ENCODE measurements at regions not wholly inside any gene's neighbourhood (a gene's known extent, or its start where the extent isn't known, plus 50 kb on each side); places are given as distances from the start of the nearest gene placed in this dataset.
A peak's percentile ranks its signal among the peaks of the same experiment; 100 is the strongest.

DNA sequence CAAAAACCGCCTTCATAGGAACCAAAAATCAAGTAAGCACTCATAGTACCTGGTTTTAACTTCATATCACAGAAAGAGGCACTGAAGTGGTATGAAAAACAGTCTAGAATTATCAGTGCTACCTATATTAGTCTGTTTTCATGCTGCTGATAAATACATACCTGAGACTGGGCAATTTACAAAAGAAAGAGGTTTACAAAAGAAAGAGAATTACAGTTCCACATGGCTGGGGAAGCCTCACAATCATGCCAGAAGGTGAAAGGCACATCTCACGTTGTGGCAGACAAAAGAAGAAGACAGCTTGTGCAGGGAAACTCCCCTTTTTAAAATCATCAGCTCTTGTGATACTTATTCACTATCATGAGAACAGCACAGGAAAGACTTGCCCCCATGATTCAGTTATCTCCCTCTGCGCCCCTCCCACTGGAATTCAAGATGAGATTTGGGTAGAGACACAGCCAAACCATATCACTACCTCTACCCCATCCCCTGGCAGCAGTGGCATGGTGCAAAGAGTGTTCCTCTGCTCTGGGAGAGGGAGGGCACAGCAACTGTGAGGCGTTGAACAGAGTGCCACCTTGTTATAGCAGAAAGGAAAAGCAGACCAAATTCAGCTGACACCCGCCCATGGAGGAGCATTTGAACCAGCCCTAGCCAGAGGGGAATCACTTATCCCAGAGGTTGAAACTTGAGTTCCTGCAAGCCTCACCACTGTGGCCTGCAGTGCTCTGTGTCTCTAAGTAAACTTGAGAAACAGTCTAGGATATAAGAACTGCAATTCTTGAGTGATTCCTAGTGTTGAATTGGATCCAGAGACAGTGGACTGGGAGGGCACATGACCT lies 61.9 kb upstream of the PTPRZ1 start:
- DNase-seq = no peak

DNA sequence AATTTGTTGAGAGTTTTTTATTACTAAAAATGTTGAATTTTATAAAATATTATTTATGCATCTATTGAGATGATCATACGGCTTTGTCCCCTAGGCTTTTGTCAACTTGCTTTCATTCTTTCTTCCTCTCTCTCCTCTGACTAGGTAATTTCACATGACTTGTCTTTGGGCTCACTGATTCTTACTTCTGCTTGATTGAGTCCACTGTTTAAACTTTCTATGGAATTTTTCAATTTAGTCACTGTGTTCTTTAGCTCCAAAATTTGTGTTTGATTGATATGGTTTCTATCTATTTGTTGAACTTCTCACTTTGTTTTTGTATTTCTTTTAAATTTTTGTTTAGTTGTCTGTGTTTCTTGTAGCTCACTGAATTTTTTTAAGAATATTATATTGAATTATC lies 65.9 kb upstream of the PTPRZ1 start:
- no peak for DNase-seq

- DNase-seq = no peak
Measured at GRCh38 chr7:121803039-121803438, 69.9 kb upstream of the PTPRZ1 start.

- no peak for DNase-seq
Measured at GRCh38 chr7:121800916-121801675, 71.9 kb upstream of the PTPRZ1 start.

DNA sequence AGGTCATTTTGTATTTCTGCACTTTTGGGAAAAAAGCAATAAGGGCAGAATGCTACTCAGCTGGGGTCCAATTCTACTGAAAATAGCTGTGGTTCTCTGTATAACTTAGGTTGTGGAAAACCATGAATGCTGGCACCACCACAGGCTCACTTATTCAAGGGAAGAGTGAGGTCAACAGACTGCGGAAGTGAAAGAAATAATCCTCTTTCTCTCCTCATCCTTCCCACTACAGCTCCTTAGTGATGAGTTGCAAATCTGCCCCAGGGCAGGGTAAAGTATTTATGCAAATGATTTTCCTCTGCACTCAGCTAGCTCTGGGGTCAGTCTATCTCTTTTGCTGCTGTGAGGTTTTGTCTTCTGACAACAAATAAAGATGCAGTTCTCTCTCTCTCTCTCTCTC lies 74.1 kb upstream of the PTPRZ1 start:
- DNase-seq = no peak

DNA sequence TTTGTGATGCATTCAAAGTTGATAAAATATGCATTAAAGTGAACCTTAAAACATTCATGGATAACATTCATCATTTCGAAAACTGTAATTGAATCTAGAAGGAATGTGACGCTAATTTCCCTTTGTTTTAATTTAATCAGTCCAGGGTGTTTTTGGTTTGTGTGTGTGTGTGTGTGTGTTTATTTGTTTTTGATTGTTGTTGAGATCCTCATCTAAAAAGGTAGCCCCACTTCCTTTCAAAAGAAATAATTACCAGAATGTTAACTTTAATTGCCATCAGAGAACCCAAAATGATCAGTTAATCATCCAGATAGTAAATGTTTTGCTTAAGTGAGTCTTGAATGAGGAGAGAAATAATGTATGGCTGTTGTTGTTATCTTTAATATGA lies 74.5 kb upstream of the PTPRZ1 start:
- DNase-seq = no peak

GRCh38 chr7:121797657-121798452 lies 75.1 kb upstream of the PTPRZ1 start:
- DNase-seq = no peak

DNA sequence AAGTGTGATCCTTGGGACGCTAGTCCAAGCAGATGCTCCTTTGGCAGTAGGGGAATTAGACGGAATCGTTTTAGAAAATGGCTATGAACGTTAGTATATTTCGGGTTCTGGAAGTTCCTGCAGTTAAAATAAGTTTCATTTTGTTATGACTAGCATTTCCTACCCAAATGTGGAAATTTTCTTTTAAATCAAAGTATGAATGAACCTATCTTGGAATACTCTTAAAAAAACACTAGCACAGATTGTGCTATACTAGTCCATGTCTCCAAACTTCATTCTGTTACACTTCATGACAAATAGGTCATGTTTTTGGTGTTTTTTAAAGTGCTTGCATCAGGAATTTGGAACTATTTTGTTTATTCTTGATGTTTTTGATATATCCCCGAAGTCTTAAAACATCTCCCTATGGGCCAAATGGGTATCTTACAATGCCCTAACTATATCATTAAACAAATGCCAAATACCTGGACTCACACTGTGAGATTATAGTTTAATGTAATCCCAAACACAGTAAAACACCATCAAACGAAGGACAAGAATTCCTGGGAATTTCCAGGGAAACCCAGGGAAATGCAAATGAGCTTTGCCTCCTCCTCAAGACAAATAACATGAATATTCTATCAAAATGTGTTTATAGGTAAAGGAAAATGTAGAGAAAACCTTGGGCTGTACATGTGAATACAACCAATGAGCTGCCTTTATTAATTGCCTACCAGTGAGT lies 75.9 kb upstream of the PTPRZ1 start:
- DNase-seq = no peak

GRCh38 chr7:121796381-121796780 lies 76.6 kb upstream of the PTPRZ1 start:
- DNase-seq = no peak

- DNase-seq = no peak
Measured at GRCh38 chr7:121795736-121796135, 77.2 kb upstream of the PTPRZ1 start.

DNA sequence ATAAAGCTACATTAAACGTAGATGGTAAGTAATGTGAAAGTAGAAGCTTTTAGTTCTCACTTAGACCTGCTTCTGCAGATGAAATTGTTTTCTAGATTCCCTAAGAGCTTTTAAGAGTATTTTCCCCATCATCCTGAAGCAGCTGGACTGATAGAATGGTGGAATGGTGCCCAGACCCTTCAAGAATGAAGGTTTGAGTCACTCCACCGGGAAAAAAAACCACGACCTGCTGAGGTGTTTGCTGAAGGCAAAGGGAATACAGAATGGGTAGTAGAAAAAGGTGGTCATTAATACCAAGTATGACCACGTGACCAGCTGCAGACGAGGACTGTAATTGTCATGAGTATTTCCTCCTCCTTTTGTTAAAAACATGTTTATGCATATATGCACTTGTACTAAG lies 79.2 kb upstream of the PTPRZ1 start:
- no peak for DNase-seq

DNA sequence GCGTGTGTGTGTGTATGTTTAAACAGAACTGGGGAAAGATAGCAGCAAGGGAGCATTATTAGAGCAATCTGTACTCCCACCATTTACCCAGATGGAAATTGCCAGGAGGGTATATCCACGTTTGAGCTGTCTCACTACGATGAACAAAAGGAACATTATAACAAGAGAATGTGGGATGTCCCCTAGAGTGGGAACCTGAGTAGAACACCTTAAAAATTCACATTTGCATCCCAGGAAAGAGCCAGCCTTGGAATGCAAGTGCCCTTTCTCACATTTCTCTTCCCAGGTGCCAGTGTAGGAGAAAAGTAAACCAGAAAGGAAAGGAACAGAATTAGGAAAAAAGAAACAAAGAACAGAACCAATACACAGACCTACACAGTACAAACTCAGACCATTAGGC lies 95.3 kb upstream of the PTPRZ1 start:
- no peak for DNase-seq

DNA sequence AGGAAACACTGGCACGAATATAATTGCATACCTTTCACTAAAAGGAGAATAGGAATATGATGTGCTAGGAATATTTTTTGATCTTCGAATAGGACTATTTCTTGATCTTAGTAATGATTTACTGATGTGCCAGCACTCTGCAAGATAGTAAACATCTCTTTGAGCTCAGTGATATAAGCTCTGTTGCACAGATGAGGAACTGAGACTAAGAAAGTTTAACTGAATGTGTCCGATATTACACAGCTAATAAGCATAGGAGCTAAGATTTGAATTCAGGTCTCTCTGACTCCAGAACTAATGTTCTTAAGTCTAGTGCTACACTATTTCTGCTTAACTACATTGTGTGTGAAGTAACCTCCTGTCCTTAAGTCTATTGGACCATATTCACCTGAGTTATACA lies 98.4 kb upstream of the PTPRZ1 start:
- DNase-seq = no peak

- DNase-seq = no peak
Measured at GRCh38 chr7:121766676-121767075, 106.3 kb upstream of the PTPRZ1 start.

DNA sequence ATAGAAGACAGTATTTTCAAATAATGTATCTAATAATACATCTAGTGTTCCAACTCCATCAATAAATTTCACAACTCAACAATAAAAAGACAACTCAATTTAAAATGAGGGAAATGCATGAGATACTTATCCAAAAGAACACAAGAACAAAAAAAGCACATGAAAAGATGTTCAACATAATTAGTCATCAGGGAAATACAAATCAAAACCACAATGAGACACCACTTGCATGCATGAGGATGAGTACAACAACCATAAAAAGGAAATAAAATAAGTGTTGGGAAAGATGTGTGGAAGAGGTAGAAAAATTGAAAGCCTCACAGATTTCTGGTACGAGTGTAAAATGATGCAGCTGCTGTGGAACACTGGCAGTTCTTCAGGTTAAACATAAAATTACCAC lies 111.6 kb upstream of the PTPRZ1 start:
- no peak for DNase-seq

DNA sequence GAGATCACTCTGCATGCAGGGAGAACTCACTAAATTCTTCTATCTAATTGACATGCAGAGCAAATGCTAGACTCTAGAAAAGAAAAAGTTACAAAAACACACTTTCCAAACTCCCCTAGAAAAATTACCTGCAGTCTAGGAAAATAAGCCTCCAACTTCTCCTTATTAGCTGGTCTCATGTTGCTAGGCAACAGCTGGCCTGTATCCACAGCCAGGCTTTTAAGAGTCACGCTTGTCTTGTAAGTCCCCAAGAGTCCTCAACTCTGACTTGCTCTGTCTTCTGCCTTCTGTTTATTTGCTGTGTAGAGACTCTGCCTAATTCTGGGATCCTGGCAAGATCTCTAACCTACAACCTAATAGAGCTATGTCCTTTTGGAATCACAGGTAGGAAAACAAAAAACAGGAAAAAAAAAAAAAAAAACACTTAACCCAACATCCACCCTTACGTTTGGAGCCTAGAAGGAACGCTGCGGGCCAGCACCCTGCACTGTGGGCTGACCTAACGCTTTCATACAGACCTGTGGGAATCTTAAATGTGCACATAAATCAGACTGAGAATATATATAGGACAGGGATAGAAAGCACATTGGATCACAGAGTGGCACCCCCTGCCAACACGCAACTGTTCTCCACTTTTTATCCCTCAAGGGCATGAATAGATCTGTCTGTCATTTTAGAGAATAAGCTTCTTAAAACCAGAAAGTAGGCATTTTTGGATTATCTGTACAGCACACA lies 117.0 kb upstream of the PTPRZ1 start:
- peak; percentile 59 for DNase-seq

DNA sequence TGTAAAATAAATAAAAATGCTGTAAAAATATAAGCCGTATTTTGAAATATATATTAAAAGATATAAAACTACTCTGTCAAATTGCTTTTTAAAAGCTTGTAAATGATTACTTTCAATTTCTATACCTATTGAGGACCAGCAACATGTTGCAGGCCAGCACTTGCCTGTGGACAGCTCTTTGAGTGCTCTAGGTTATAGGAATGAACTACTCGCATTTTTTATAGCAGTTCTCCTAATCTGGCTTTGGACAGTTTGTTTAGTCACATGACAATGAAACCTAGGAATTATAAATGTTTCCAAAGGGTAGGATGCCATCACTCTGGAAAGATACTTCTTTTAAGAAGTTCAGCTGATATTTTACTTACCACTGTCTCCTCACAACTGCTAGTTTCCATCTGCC lies 117.7 kb upstream of the PTPRZ1 start:
- no peak for DNase-seq

GRCh38 chr7:121753944-121754343 lies 119.0 kb upstream of the PTPRZ1 start:
- DNase-seq = no peak

- DNase-seq = no peak
Measured at GRCh38 chr7:121752706-121753105, 120.3 kb upstream of the PTPRZ1 start.

DNA sequence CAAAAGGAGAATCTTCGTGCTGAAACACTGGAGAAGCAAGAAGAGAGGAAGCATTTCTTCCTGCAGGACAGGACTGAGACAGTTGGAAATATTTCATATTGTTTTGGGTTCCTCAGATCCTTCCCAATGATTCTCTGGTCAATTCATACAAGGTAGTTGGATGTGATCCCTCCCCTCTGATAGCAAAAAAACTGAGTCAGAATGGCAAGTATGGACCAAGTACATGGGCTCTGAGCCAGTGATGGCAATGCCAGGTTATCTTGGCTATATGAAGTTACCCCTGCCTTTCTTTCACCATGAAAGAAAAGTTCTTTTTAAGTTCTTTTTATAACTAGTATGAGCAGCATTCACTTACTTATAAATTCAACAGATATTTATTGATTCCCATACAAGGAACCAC lies 124.4 kb upstream of the PTPRZ1 start:
- no peak for DNase-seq

- DNase-seq = no peak
Measured at GRCh38 chr7:121745856-121746255, 127.1 kb upstream of the PTPRZ1 start.

- DNase-seq = no peak
Measured at GRCh38 chr7:121744877-121745276, 128.1 kb upstream of the PTPRZ1 start.
